Aorta (tissue), 5 donors: ENCODE measurements at regions not wholly inside any gene's neighbourhood (a gene's known extent, or its start where the extent isn't known, plus 50 kb on each side); places are given as distances from the start of the nearest gene placed in this dataset.

ENCODE experiments used
- ATAC-seq: fragments of 200-7000 bp; cut with Tn5 transposase; one replicate; pipeline ENCODE4 v1.9.1; 2022; ENCODE audit warnings: moderate library complexity; ENCODE audit not compliant: low FRiP score
- DNase-seq, 2 donors: peaks; one replicate each; pipeline ENCODE4 v3.0.0-alpha.2; 2020
- H3K27ac ChIP-seq, 2 donors: one replicate each; pipeline ENCODE4 v1.5.1; 2013; ENCODE audit warnings: low read length in 2 of 2, mild to moderate bottlenecking in 2 of 2, moderate library complexity in 2 of 2, control low read depth in 1 of 2, inconsistent platforms in 1 of 2, low read depth in 1 of 2
- H3K27me3 ChIP-seq, 2 donors: one replicate each; pipeline ENCODE4 v1.6.1; 2013; ENCODE audit warnings: control low read depth in 1 of 2, low read length in 1 of 2, mild to moderate bottlenecking in 1 of 2, moderate library complexity in 1 of 2; ENCODE audit not compliant: insufficient read depth in 2 of 2, control insufficient read depth in 1 of 2
- H3K36me3 ChIP-seq, 2 donors: one replicate each; pipeline ENCODE4 v1.6.1; 2013; ENCODE audit warnings: control low read depth in 1 of 2, low read length in 1 of 2, mild to moderate bottlenecking in 1 of 2; ENCODE audit not compliant: insufficient read depth in 2 of 2, control insufficient read depth in 1 of 2
- H3K4me1 ChIP-seq, 2 donors: one replicate each; pipeline ENCODE4 v1.6.1; 2013; ENCODE audit warnings: low read length in 2 of 2, control low read depth in 1 of 2, mild to moderate bottlenecking in 1 of 2, moderate library complexity in 1 of 2; ENCODE audit not compliant: insufficient read depth in 2 of 2, control insufficient read depth in 1 of 2
- H3K4me3 ChIP-seq, 2 donors: one replicate each; pipeline ENCODE4 v1.5.1; 2013; ENCODE audit warnings: low read length in 2 of 2, control low read depth in 1 of 2, mild to moderate bottlenecking in 1 of 2
- H3K9me3 ChIP-seq: one replicate; pipeline ENCODE4 v1.6.1; 2013; ENCODE audit warnings: mild to moderate bottlenecking, low read length; ENCODE audit not compliant: control insufficient read depth
- WGBS, 2 donors: extraction: QIAGEN DNeasy Blood & Tissue Kit; methylation state at CpG; one replicate each; pipeline ENCODE4 v1.1.7; 2013; 5-methylcytosine and 5-hydroxymethylcytosine counted together
- intact Hi-C, 2 donors: fragments of 100-400 bp; cut with DNase I; formaldehyde crosslinking; loops; one replicate each; pipeline versions ENCODE4 v1.14.2 to v1.15.0; 2022
- donor health status: healthy with polysubstance abuse.
- donor health status: Bipolar disorder and iron deficiency.
- donor health status: DM: no; HTN: no; CAD: no.
- donor health status: DM: no; HTN: no; CAD: no.
- donor health status: DM: yes; HTN: yes; CAD: no.

GRCh38 chr9:36770025-36770424 is 197.3 kb downstream of the MELK start:
- 73 to 74% methylated on average over 9 of the region's 9 CpGs for WGBS, 2 donors
- Histone ChIP-seq H3K27me3 (no peaks in the 10 kb centered on the region), H3K36me3 (no peaks in the 10 kb centered on the region), H3K27ac (no peak overlapping the region), H3K4me3 (no peak overlapping the region), H3K4me1 (no peaks in the 10 kb centered on the region), H3K9me3 (no peaks in the 10 kb centered on the region)
- intact Hi-C loops = no loop called here
- ATAC-seq = no peak
- DNase-seq = peak in 1 of 2 donors; percentile 44

- intact Hi-C loops = no loop called here
- H3K27ac ChIP-seq = no peak overlapping the region
- H3K9me3 ChIP-seq = no peaks in the 10 kb centered on the region
- H3K4me3 ChIP-seq = no peak overlapping the region
- no peaks in the 10 kb centered on the region for H3K27me3 ChIP-seq
- no peaks in the 10 kb centered on the region for H3K4me1 ChIP-seq
- H3K36me3 ChIP-seq = no peaks in the 10 kb centered on the region
- DNase-seq = no peak
- ATAC-seq = no peak
- 22 to 29% methylated on average over 18 of the region's 18 CpGs for WGBS, 2 donors
Observed at GRCh38 chr9:36772449-36773403, 200.0 kb downstream of the MELK start.

- Histone ChIP-seq H3K27me3 (no peaks in the 10 kb centered on the region), H3K4me3 (no peak overlapping the region), H3K4me1 (no peaks in the 10 kb centered on the region), H3K9me3 (no peaks in the 10 kb centered on the region), H3K27ac (no peak overlapping the region), H3K36me3 (no peaks in the 10 kb centered on the region)
- intact Hi-C loops = no loop called here
- ATAC-seq (no peak), DNase-seq (no peak)
- 71 to 74% methylated on average over 3 of the region's 3 CpGs for WGBS, 2 donors
Observed at GRCh38 chr9:36778682-36779081, 206.0 kb downstream of the MELK start.

GRCh38 chr9:36779582-36779981 is 206.9 kb downstream of the MELK start:
- Histone ChIP-seq H3K4me3 (no peak overlapping the region), H3K4me1 (no peaks in the 10 kb centered on the region)

GRCh38 chr9:36780186-36780585 is 207.5 kb downstream of the MELK start:
- no peaks in the 10 kb centered on the region for H3K27me3 ChIP-seq
- no peaks in the 10 kb centered on the region for H3K9me3 ChIP-seq
- no peaks in the 10 kb centered on the region for H3K36me3 ChIP-seq
- DNase-seq (no peak), ATAC-seq (no peak)
- H3K4me3 ChIP-seq = no peak overlapping the region
- no peak overlapping the region for H3K27ac ChIP-seq
- WGBS, 2 donors = 32 to 39% methylated on average over 7 to 8 of the region's 8 CpGs
- no peaks in the 10 kb centered on the region for H3K4me1 ChIP-seq
- intact Hi-C loops = no loop called here

More at GRCh38 chr9:36779582-36779981, 206.9 kb downstream of the MELK start:
- H3K27me3 ChIP-seq = no peaks in the 10 kb centered on the region
- intact Hi-C loops = no loop called here
- ATAC-seq = no peak
- 48 to 50% methylated on average over 8 of the region's 8 CpGs for WGBS, 2 donors
- no peak for DNase-seq
- H3K27ac ChIP-seq = no peak overlapping the region
- no peaks in the 10 kb centered on the region for H3K36me3 ChIP-seq
- H3K9me3 ChIP-seq = no peaks in the 10 kb centered on the region

GRCh38 chr9:36781533-36781932 is 208.8 kb downstream of the MELK start:
- H3K27me3 ChIP-seq = no peaks in the 10 kb centered on the region
- H3K27ac ChIP-seq = no peak overlapping the region
- H3K4me3 ChIP-seq = no peak overlapping the region
- ATAC-seq (no peak), DNase-seq (no peak)
- no peaks in the 10 kb centered on the region for H3K4me1 ChIP-seq
- no peaks in the 10 kb centered on the region for H3K36me3 ChIP-seq
- 36 to 48% methylated on average over 10 of the region's 10 CpGs for WGBS, 2 donors
- H3K9me3 ChIP-seq = peaks cover 2% of the 10 kb centered on the region
- intact Hi-C loops = no loop called here
